ENCODE measurements at regions not wholly inside any gene's neighbourhood (a gene's known extent, or its start where the extent isn't known, plus 50 kb on each side); places are given as distances from the start of the nearest gene placed in this dataset.
"Not testable (repeated sequence)": the region's sequence is repeated elsewhere in the genome, so short reads cannot be mapped to it uniquely, and the experiment has no call there.

DNA sequence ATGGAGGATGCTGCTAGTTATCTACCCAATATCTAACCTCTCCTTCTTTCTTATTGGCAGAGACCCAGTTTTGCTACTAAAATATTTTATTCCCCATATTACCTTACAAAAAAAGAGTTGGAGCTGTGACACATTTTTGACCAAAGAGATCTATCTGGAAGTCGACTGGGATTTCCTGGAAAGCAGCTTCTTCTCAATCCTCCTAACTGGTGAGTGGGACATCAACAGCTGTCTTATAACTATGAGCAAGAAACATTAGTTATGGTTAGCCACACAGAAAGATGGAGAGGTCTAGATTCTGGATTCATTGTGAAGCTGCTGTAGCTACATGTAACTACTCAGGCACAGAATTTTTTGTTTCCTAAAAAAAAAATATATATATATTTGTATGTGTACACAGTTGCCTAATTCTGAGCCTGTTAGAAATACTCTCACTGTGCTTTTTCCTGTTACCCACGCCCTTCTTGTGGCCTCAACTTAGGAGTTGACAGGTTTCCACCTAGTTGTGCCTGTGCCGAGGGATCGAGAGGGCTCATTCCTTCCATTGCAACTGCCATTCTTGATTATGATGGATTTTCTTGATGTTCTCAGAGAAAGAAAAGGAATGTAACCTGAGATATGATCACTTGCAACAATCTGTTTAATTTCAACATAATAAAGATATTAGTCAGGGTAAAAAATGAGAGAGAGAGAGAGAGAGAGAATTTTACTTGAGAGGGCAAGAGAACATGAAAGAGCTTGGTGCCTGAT is 142.0 kb downstream of the SLC17A6 start:
- DNase-seq: no peak

GRCh38 chr11:22479208-22479607 is 141.0 kb downstream of the SLC17A6 start:
- no peak for DNase-seq

DNA sequence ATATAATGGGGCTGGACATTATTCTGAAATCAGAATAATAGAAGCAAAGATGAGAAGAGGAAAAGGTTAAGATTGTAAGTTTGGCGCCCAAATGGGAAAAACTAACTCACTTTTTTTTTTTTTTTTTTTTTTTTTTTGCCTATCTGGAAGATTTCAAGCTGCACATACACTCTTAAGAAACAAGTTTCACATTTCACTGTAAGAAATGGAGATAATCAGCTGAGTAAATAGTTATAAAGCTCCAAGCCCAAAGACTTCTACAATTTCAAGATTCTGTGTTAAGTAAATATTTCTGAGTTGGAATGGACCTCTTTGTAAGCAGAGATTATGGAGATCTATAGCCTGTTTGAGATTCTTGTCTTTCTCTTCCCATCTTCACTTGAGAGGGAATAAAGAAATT is 140.0 kb downstream of the SLC17A6 start:
- DNase-seq: no peak

GRCh38 chr11:22477312-22477711 is 139.1 kb downstream of the SLC17A6 start:
- no peak for DNase-seq

DNA sequence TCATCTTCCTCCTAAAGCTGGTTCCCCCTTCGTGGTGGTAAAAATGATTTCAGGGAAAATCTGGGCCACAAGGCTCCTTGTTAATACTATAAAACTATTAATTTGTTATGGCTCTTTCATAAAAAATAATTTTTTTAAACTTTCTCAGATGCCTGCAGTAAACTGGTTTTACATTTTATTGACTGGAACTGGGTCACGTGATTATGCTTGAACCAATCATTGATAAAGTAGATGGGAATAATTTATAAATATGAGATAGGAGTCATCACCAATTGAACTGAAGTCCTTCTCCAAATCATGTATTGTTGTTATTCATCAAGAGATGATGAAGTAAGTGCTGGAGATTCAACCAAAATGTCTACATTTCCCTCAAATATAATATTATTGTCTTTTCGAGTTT is 138.4 kb downstream of the SLC17A6 start:
- DNase-seq: no peak

GRCh38 chr11:22474616-22475015 is 136.4 kb downstream of the SLC17A6 start:
- DNase-seq: no peak

GRCh38 chr11:22473586-22473985 is 135.4 kb downstream of the SLC17A6 start:
- no peak for DNase-seq

- DNase-seq: no peak
Measured at GRCh38 chr11:22472306-22472705, 134.1 kb downstream of the SLC17A6 start.

GRCh38 chr11:22471385-22471784 is 133.2 kb downstream of the SLC17A6 start:
- DNase-seq: no peak

GRCh38 chr11:22467741-22468140 is 129.6 kb downstream of the SLC17A6 start:
- DNase-seq: no peak

GRCh38 chr11:22467248-22467647 is 129.1 kb downstream of the SLC17A6 start:
- no peak for DNase-seq

GRCh38 chr11:22466809-22467208 is 128.6 kb downstream of the SLC17A6 start:
- DNase-seq: no peak

DNA sequence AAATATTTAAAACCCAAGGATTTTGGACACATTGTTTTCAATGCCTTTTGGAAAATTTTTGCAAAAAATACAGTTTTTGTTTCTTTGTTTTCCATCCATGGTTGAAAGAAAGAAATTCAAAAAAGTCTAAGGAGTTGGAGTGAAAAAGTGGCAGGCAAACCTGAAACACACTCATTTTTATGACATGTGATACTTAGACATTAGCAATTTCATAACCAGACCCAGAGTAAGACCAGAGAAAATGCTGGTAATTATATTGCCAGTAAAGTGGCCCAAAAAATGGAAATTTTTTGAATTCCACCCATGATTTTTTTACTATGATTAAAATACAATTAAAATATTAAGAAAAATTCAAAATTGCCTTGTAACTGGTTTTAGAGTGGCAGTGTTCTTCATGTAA is 128.2 kb downstream of the SLC17A6 start:
- DNase-seq: no peak

GRCh38 chr11:22465620-22466019 is 127.4 kb downstream of the SLC17A6 start:
- DNase-seq: no peak

GRCh38 chr11:22461626-22462025 is 123.4 kb downstream of the SLC17A6 start:
- no peak for DNase-seq

DNA sequence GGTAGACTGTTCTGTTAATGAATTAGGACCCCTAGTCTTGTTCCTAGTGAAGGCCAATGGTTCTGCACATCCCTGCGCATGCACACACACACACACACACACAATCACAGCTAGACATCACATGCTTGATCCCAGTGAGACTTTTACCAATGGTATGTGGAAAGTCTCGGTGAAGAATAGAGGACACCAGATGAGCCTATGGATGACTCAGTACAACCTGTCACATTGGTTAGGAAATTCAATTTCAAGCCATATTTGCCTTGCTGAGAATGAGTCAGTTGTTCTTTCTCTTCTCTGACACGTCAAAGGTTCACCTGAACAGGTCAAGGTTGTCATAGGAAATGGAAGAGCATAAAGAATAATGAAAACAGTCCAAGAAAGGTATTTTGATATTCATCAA is 122.0 kb downstream of the SLC17A6 start:
- DNase-seq: no peak

GRCh38 chr11:22459048-22459447 is 120.9 kb downstream of the SLC17A6 start:
- DNase-seq: no peak

GRCh38 chr11:22458161-22458560 is 120.0 kb downstream of the SLC17A6 start:
- DNase-seq: no peak

DNA sequence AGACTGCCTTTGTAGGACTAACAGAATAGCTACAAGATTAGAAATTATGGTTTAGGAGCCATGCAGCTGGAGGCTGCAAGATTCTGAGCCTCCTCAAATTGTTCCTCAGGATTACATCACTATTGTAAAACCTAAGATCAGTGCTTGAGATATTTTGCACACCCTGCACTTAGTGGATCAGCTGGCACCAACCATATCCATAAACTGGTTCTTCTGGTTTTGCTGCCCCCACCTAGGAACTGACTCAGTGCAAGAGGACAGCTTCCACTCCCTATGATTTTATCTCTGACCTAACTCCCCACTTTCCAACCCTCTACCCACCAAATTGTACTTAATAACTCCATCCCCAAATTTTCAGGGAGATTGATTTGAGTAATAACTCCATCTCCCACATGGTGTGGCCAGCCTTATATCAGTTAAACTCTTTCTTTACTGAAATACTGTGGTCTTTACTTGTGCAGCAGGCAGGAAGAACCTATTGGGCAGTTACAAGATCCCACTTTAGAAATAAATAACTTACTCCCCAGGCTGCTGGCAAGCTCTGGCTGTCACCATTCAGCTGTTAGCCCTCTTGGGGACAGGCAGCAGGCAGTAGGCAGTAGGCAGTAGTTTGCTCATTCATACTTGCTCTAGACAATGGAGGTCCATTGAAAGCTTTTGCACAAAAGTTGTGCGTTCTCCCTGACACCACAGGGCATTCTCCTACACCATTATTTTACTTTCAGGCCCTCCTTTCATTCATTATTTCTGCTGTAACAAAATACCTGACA is 119.0 kb downstream of the SLC17A6 start:
- DNase-seq: no peak

- DNase-seq: no peak
Measured at GRCh38 chr11:22454461-22455090, 116.4 kb downstream of the SLC17A6 start.

GRCh38 chr11:22449441-22449840 is 111.3 kb downstream of the SLC17A6 start:
- no peak for DNase-seq

DNA sequence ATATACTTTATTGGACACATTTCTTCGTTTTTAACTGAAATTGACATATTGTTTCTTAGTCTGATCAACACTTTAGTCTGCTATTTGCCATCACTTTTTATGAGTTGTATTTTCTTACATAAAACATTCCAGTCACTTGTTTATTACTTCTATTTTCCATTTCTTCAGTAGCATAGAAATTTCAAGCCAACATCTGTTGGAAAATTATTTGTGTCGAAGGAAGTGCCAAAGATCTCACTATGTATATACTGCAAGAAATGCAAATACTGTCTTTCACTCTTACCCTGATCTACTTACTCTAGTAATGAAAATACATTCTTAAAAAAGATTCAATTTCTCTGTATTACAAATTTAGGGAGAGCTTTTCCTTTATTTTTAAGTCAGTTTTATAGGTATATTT is 105.9 kb downstream of the SLC17A6 start:
- no peak for DNase-seq

DNA sequence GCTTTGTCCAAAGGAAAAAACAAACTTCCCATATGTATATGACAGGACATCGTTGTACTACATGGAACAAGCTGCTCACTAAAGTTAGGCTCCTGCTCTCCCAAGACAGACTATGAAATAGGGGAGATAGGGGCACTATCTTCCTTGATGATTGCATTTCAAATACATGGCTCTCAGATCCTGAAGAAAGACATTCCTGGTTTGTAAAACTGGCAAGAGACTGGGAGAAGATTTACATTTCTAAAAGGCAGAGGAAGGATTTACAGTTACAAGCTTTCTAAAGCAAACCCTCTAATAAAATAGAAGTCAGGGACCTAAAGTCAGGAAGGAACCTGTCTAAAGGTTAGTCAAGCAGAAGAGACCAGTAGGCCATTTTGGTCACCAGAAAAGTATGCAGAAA is 103.7 kb downstream of the SLC17A6 start:
- no peak for DNase-seq

GRCh38 chr11:22435582-22435981 is 97.4 kb downstream of the SLC17A6 start:
- DNase-seq: not testable (repeated sequence)
